K562 (cell line): ENCODE measurements at regions not wholly inside any gene's neighbourhood (a gene's known extent, or its start where the extent isn't known, plus 50 kb on each side); places are given as distances from the start of the nearest gene placed in this dataset.

Experiments used
- CCNT2 ChIP-seq: IDR thresholded peaks from 2 replicates; pipeline ENCODE4 v1.6.1; 2011; ENCODE audit warnings: borderline replicate concordance, low read depth, mild to moderate bottlenecking, moderate library complexity, mixed read lengths, low read length; ENCODE audit not compliant: insufficient read length; ENCODE audit errors: extremely low read depth
- CEBPG ChIP-seq, 3 experiments: fragments of 200-800 bp in 1 of 3; sonication (Bioruptor generic) in 1 of 3; sonication (generic) in 1 of 3; formaldehyde crosslinking in 1 of 3; IDR thresholded peaks in 2 of 3; conservative IDR thresholded peaks in 1 of 3; 2 replicates each; pipeline versions ENCODE4 v1.6.1 to v1.8.0; 2016 to 2022; ENCODE audit warnings: missing compliant biosample characterization in 2 of 3, missing genetic modification characterization in 2 of 3, mild to moderate bottlenecking in 1 of 3, missing genetic modification reagents in 1 of 3
- CGGBP1 ChIP-seq: fragments of 250-450 bp; sonication (Bioruptor Pico); IDR thresholded peaks from 2 replicates; pipeline ENCODE4 v1.9.0; 2021; ENCODE audit warnings: mild to moderate bottlenecking
- CREB1 ChIP-seq, 2 experiments: sonication (generic) in 1 of 2; formaldehyde crosslinking in 1 of 2; IDR thresholded peaks; 2 replicates each; pipeline versions ENCODE4 v1.6.1 to v1.8.0; 2012 to 2022; ENCODE audit warnings: inconsistent platforms in 1 of 2, mild to moderate bottlenecking in 1 of 2, missing genetic modification reagents in 1 of 2, moderate library complexity in 1 of 2
- GABPB1 ChIP-seq: sonication (generic); formaldehyde crosslinking; IDR thresholded peaks from 2 replicates; pipeline ENCODE4 v1.8.0; 2022; ENCODE audit warnings: mild to moderate bottlenecking, missing genetic modification reagents
- HIVEP1 ChIP-seq: fragments of 250-450 bp; sonication (Bioruptor Pico); IDR thresholded peaks from 2 replicates; pipeline ENCODE4 v1.4.0; 2020; ENCODE audit warnings: mild to moderate bottlenecking
- HMGXB4 ChIP-seq: sonication (generic); formaldehyde crosslinking; IDR thresholded peaks from 2 replicates; pipeline ENCODE4 v1.8.1; 2023; ENCODE audit warnings: mild to moderate bottlenecking, missing genetic modification reagents
- KHSRP ChIP-seq: fragments of 450-650 bp; IDR thresholded peaks from 2 replicates; pipeline ENCODE4 v1.6.1; 2017
- MAZ ChIP-seq, 2 experiments: fragments of 450-650 bp in 1 of 2; sonication (generic) in 1 of 2; formaldehyde crosslinking; IDR thresholded peaks in 1 of 2; conservative IDR thresholded peaks in 1 of 2; 2 replicates each; pipeline versions ENCODE4 v1.4.0 to v1.5.0; 2020; ENCODE audit warnings: mild to moderate bottlenecking in 1 of 2, missing genetic modification reagents in 1 of 2
- MCM2 ChIP-seq: fragments of 450-650 bp; IDR thresholded peaks from 2 replicates; pipeline ENCODE4 v1.6.1; 2017; ENCODE audit warnings: low read depth, mild to moderate bottlenecking
- MED1 ChIP-seq: sonication (generic); formaldehyde crosslinking; IDR thresholded peaks from 2 replicates; pipeline ENCODE4 v1.8.1; 2023; ENCODE audit warnings: missing genetic modification reagents, borderline replicate concordance
- OTX1 ChIP-seq: fragments of 450-650 bp; formaldehyde crosslinking; IDR thresholded peaks from 2 replicates; pipeline ENCODE4 v1.4.0; 2022; ENCODE audit warnings: mild to moderate bottlenecking
- PTTG1 ChIP-seq: fragments of 450-650 bp; IDR thresholded peaks from 2 replicates; pipeline ENCODE4 v1.6.1; 2016; ENCODE audit warnings: low read depth, mild to moderate bottlenecking, missing genetic modification characterization, missing compliant biosample characterization
- SIRT6 ChIP-seq: IDR thresholded peaks from one replicate; pipeline ENCODE4 v1.6.1; 2012; ENCODE audit warnings: low read depth, mild to moderate bottlenecking, control low read depth, inconsistent platforms, low read length, moderate library complexity
- SMC3 ChIP-seq: conservative IDR thresholded peaks from 2 replicates; pipeline ENCODE4 v1.6.1; 2011; ENCODE audit warnings: low read depth, low read length, improper control_type of control experiment; ENCODE audit not compliant: insufficient read depth
- SNIP1 ChIP-seq: fragments of 450-650 bp; IDR thresholded peaks from 2 replicates; pipeline ENCODE4 v1.7.1; 2017; ENCODE audit warnings: low read depth, mild to moderate bottlenecking
- STAT5A ChIP-seq: IDR thresholded peaks from 2 replicates; pipeline ENCODE4 v1.6.1; 2012; ENCODE audit warnings: low read length, inconsistent platforms, borderline replicate concordance
- U2AF1 ChIP-seq: fragments of 200-400 bp; formaldehyde crosslinking; optimal IDR thresholded peaks from 2 replicates; pipeline ENCODE3; 2017; ENCODE audit warnings: mild to moderate bottlenecking, low read depth, low read length, moderate library complexity
- ZNF24 ChIP-seq: fragments of 450-650 bp; IDR thresholded peaks from 2 replicates; pipeline ENCODE4 v1.6.1; 2016
- ZNF518B ChIP-seq: fragments of 250-450 bp; sonication (Bioruptor Pico); IDR thresholded peaks from 2 replicates; pipeline ENCODE4 v1.5.0; 2021; ENCODE audit warnings: mild to moderate bottlenecking, moderate library complexity
- ZNF586 ChIP-seq: fragments of 450-650 bp; formaldehyde crosslinking; conservative IDR thresholded peaks from 2 replicates; pipeline ENCODE4 v1.4.0; 2020; ENCODE audit warnings: mild to moderate bottlenecking, moderate library complexity
- ZNF740 ChIP-seq, 3 experiments: fragments of 200-800 bp in 1 of 3; sonication (Bioruptor generic) in 1 of 3; sonication (generic) in 1 of 3; formaldehyde crosslinking in 1 of 3; IDR thresholded peaks; 2 replicates each; pipeline versions ENCODE4 v1.6.1 to v1.8.0; 2016 to 2022; ENCODE audit warnings: mild to moderate bottlenecking in 2 of 3, missing compliant biosample characterization in 2 of 3, missing genetic modification characterization in 2 of 3, missing genetic modification reagents in 1 of 3

- no peak for TF ChIP-seq CCNT2
- no peak for TF ChIP-seq CREB1 (IDR thresholded peaks at IDR 0.05)
- 0 out of 2 replicates have a peak, but pooled peaks have one; percentile 52 for TF ChIP-seq CREB1 (CRISPR knock-in tag; IDR thresholded peaks at IDR 0.05)
- TF ChIP-seq SIRT6 = no peak
- no peak for TF ChIP-seq CGGBP1 (CRISPR knock-in tag)
- TF ChIP-seq ZNF24 = no peak
- TF ChIP-seq MAZ (CRISPR knock-in tag; conservative IDR thresholded peaks at IDR 0.05 in 1 of 2, IDR thresholded peaks at IDR 0.05 in 1 of 2) = no peak
- TF ChIP-seq U2AF1 = no peak
- TF ChIP-seq ZNF518B = no peak
- 0 out of 2 replicates have a peak, but pooled peaks have one; percentile 33 for TF ChIP-seq STAT5A
- TF ChIP-seq GABPB1 = peak; percentile 61
- TF ChIP-seq OTX1 (CRISPR knock-in tag) = no peak
- no peak for TF ChIP-seq ZNF740 (CRISPR knock-in tag; IDR thresholded peaks at IDR 0.05)
- no peak for TF ChIP-seq ZNF740 (tag; IDR thresholded peaks at IDR 0.05)
- TF ChIP-seq HMGXB4 (CRISPR knock-in tag) = no peak
- no peak for TF ChIP-seq MCM2
- TF ChIP-seq SMC3 = no peak
- TF ChIP-seq HIVEP1 (CRISPR knock-in tag) = no peak
- no peak for TF ChIP-seq PTTG1 (tag)
- TF ChIP-seq SNIP1 = no peak
- TF ChIP-seq MED1 = no peak
- TF ChIP-seq KHSRP = no peak
- no peak for TF ChIP-seq ZNF586 (CRISPR knock-in tag)
- TF ChIP-seq CEBPG (CRISPR knock-in tag; IDR thresholded peaks at IDR 0.05) = peak; percentile 76
- peak in 1 of 2 experiments; percentile 79; a peak in 2 of 4 replicates for TF ChIP-seq CEBPG (tag; conservative IDR thresholded peaks at IDR 0.05 in 1 of 2, IDR thresholded peaks at IDR 0.05 in 1 of 2)
These were observed 1331.1 kb upstream of the RAG2 start (continued) for GRCh38 chr11:37929100-37929653.
